ENCODE measurements at regions not wholly inside any gene's neighbourhood (a gene's known extent, or its start where the extent isn't known, plus 50 kb on each side); places are given as distances from the start of the nearest gene placed in this dataset.

DNA sequence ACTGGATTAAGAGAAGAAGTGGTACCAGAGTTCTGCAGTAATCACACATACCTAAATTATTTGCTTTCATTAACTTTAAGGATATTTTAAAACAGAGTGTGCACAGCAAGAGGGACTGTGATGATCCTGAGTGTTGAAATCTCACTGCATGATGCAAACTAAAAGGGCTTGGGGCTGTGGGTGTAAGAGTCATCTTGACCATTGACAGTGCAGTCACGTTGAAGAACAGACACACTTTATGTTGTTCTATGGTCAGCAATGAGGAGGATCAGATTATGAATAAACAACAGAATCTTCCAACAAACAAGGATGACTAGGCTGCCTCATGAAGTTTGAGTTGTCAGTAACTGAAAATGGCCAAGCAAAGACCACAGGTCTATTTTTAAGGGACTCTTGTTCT, 87.2 kb upstream of the GALNT5 start:
- no peak for TF ChIP-seq ZNF766 (CRISPR knock-in tag; IDR thresholded peaks at IDR 0.05; ENCODE audit: borderline replicate concordance)
- no peak for TF ChIP-seq TSC22D2 (CRISPR knock-in tag; IDR thresholded peaks at IDR 0.05; ENCODE audit: borderline replicate concordance)
- no peak for TF ChIP-seq MATR3 (CRISPR knock-in tag; IDR thresholded peaks at IDR 0.05)
- no peak for TF ChIP-seq NR0B2 (CRISPR knock-in tag; IDR thresholded peaks at IDR 0.05)
- TF ChIP-seq, protein P1, sequence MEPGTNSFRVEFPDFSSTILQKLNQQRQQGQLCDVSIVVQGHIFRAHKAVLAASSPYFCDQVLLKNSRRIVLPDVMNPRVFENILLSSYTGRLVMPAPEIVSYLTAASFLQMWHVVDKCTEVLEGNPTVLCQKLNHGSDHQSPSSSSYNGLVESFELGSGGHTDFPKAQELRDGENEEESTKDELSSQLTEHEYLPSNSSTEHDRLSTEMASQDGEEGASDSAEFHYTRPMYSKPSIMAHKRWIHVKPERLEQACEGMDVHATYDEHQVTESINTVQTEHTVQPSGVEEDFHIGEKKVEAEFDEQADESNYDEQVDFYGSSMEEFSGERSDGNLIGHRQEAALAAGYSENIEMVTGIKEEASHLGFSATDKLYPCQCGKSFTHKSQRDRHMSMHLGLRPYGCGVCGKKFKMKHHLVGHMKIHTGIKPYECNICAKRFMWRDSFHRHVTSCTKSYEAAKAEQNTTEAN (CRISPR knock-in tag; conservative IDR thresholded peaks at IDR 0.05) = no peak
- no peak for TF ChIP-seq ZNF710 (CRISPR knock-in tag; IDR thresholded peaks at IDR 0.05; ENCODE audit: borderline replicate concordance)
- no peak for TF ChIP-seq AFF4 (CRISPR knock-in tag; IDR thresholded peaks at IDR 0.05)
- no peak overlapping the region for H2AFZ ChIP-seq (ENCODE audit: low read length)
- DNase-seq (ENCODE audit: low spot score) (no peak), ATAC-seq (no peak), FAIRE-seq (no peak)
- ChIA-PET POLR2A (no interaction called here), CTCF (ENCODE audit: low intra/inter-chr PET ratio, low total read pairs) (no interaction called here)
- no peak overlapping the region for H3K4me3 ChIP-seq (replicated peaks in 1 of 3; ENCODE audit: insufficient read depth in 1 of 3, low read depth in 2 of 3, low read length in 3 of 3)
- no peaks in the 10 kb centered on the region for H3K9me3 ChIP-seq (ENCODE audit: low read length)
- intact Hi-C loops (cut with micrococcal nuclease; ENCODE audit: unreplicated experiment) (no loop called here), in situ Hi-C loops (cut with HindIII; ENCODE audit: extremely low pct_ligation_motif_present, low pct_unique_long_range_greater_than_20kb) (no loop called here)
- WGBS (ENCODE audit: low lambda C conversion rate) = 0% methylated on average over 1 of the region's 1 CpG
- H3K4me1 ChIP-seq (ENCODE audit: insufficient read depth, low read length) = no peaks in the 10 kb centered on the region
- no peaks in the 10 kb centered on the region for H3K36me3 ChIP-seq (replicated peaks in 1 of 2; ENCODE audit: control insufficient read depth in 1 of 2, insufficient read depth in 2 of 2, low read length in 2 of 2)
- H3K27me3 ChIP-seq (ENCODE audit: control insufficient read depth in 1 of 2, insufficient read depth in 2 of 2, low read length in 2 of 2) = no peaks in the 10 kb centered on the region
- no peak overlapping the region for H3K9ac ChIP-seq (ENCODE audit: insufficient read depth, low read depth, low read length)
- no peaks in the 10 kb centered on the region for H3K79me2 ChIP-seq (ENCODE audit: insufficient read depth, low read length)
- H3K27ac ChIP-seq (ENCODE audit: extremely low read length, insufficient read depth, low read length) = no peak overlapping the region
- no peak overlapping the region for H3K4me2 ChIP-seq (ENCODE audit: low read depth, low read length)
- H4K20me1 ChIP-seq (ENCODE audit: insufficient read depth, low read length) = no peaks in the 10 kb centered on the region
- BruUV-seq (replicated peaks) = no TSS peak

Measured in HepG2 (cell line).